ENCODE measurements at regions not wholly inside any gene's neighbourhood (a gene's known extent, or its start where the extent isn't known, plus 50 kb on each side); places are given as distances from the start of the nearest gene placed in this dataset.
"Not testable (repeated sequence)": the region's sequence is repeated elsewhere in the genome, so short reads cannot be mapped to it uniquely, and the experiment has no call there.

GRCh38 chr14:71554323-71554722 lies 377.9 kb upstream of the RGS6 start:
- no peak for TF ChIP-seq CTCF (IDR thresholded peaks at IDR 0.05; ENCODE audit: control insufficient read depth, insufficient read depth, low read depth, low read length, missing control alignments)
- no peak for DNase-seq (ENCODE audit: low read depth)
- H3K4me3 ChIP-seq (ENCODE audit: control insufficient read depth, low read depth, low read length) = no peak overlapping the region

- DNase-seq (ENCODE audit: low read depth) = no peak
- no peak for TF ChIP-seq CTCF (IDR thresholded peaks at IDR 0.05; ENCODE audit: control insufficient read depth, insufficient read depth, low read depth, low read length, missing control alignments)
- no peak overlapping the region for H3K4me3 ChIP-seq (ENCODE audit: control insufficient read depth, low read depth, low read length)
Observed at GRCh38 chr14:71554959-71555612, 377.1 kb upstream of the RGS6 start.

GRCh38 chr14:71555654-71556559 lies 376.3 kb upstream of the RGS6 start:
- no peak overlapping the region for H3K4me3 ChIP-seq (ENCODE audit: control insufficient read depth, low read depth, low read length)
- no peak for TF ChIP-seq CTCF (IDR thresholded peaks at IDR 0.05; ENCODE audit: control insufficient read depth, insufficient read depth, low read depth, low read length, missing control alignments)
- no peak for DNase-seq (ENCODE audit: low read depth)

GRCh38 chr14:71556730-71557129 lies 375.5 kb upstream of the RGS6 start:
- no peak for DNase-seq (ENCODE audit: low read depth)
- H3K4me3 ChIP-seq (ENCODE audit: control insufficient read depth, low read depth, low read length) = no peak overlapping the region
- TF ChIP-seq CTCF (IDR thresholded peaks at IDR 0.05; ENCODE audit: control insufficient read depth, insufficient read depth, low read depth, low read length, missing control alignments) = no peak

- H3K4me3 ChIP-seq (ENCODE audit: control insufficient read depth, low read depth, low read length) = no peak overlapping the region
- TF ChIP-seq CTCF (IDR thresholded peaks at IDR 0.05; ENCODE audit: control insufficient read depth, insufficient read depth, low read depth, low read length, missing control alignments) = no peak
- DNase-seq (ENCODE audit: low read depth) = no peak
Observed at GRCh38 chr14:71557351-71557750, 374.9 kb upstream of the RGS6 start.

GRCh38 chr14:71558943-71559342 lies 373.3 kb upstream of the RGS6 start:
- H3K4me3 ChIP-seq (ENCODE audit: control insufficient read depth, low read depth, low read length); DNase-seq (ENCODE audit: low read depth): not testable (repeated sequence)

GRCh38 chr14:71560751-71561150 lies 371.5 kb upstream of the RGS6 start:
- DNase-seq (ENCODE audit: low read depth) = no peak
- no peak overlapping the region for H3K4me3 ChIP-seq (ENCODE audit: control insufficient read depth, low read depth, low read length)
- TF ChIP-seq CTCF (IDR thresholded peaks at IDR 0.05; ENCODE audit: control insufficient read depth, insufficient read depth, low read depth, low read length, missing control alignments) = no peak

All from AG09309 (cell line).